GM18907 (cell line): ENCODE measurements at regions not wholly inside any gene's neighbourhood (a gene's known extent, or its start where the extent isn't known, plus 50 kb on each side); places are given as distances from the start of the nearest gene placed in this dataset.
A peak's percentile ranks its signal among the peaks of the same experiment; 100 is the strongest.

Experiments
- ATAC-seq: cut with Tn5 transposase; IDR thresholded peaks from one replicate; pipeline ENCODE4 v1.9.1; 2021; ENCODE audit warnings: mild to moderate bottlenecking, moderate library complexity; ENCODE audit not compliant: unreplicated experiment

DNA sequence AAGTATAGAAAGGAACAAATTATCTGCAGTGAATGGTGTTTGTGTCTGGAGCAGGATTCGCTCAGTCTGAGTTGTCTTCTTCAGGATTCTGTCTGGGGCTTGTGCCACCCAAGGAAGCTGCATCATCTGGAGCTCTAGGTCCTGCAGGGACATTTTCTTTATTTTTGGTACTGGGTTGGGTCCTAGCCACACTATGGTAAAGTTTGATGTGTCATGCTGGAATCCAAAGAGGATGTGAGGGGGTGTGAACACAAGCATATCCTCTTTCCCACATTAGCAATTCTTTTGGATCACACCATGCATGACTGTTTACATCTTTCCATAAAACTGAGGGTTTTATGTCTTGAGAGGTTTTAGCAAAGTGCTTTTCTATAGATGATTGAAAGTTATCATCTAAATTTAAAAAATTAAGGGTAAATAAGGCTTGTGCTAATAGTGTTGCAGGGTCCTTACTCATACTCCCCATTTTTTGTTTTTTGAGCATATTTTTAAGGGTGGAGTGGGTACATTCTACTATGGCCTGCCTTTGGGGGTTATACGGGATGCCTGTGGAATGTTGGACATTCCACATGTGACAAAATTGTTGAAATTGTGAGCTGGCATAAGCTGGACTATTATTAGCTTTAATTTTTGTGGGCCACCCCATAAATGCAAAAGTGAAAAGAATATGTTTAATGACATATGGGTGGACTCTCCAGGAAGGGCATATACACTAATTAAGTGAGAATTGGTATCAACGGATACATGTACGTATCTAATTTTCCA, 152.0 kb upstream of the HMCN1 start:
- ATAC-seq: no peak

DNA sequence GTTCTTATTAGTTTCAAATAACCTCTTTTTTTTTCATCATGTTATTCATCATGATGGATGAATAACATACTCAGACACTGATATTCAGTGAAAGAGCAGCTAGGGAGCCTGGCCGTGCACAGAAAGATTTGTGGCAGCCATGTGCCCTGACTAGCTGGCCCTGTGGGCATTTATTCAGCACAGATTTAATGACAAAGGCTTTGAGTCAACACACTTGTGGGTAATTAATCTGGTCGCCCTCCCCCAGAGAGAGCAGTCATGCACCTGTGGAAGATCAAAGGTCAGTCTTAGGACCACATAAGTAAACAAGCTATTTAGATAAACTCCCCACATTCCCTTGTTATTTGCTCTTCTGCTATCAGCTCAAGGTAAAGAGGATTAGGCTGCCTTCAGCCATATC, 153.2 kb upstream of the HMCN1 start:
- ATAC-seq: no peak

DNA sequence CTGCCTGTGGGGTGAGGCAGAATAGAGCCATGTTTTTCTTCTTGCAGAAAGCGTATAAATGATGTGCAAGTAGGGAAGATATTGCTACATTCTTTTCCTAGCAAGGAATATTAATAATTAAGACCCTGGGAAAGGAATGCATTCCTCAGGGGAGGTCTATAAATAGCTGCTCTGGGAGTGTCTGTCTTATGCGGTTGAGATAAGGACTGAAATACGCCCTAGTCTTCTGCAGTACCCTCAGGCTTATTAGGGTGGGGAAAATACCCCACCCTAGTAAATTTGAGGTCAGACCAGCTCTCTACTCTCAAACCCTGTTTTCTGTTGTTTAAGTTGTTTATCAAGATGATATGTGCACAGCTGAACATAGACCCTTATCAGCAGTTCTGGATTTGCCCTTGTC, 155.9 kb upstream of the HMCN1 start:
- ATAC-seq: no peak

DNA sequence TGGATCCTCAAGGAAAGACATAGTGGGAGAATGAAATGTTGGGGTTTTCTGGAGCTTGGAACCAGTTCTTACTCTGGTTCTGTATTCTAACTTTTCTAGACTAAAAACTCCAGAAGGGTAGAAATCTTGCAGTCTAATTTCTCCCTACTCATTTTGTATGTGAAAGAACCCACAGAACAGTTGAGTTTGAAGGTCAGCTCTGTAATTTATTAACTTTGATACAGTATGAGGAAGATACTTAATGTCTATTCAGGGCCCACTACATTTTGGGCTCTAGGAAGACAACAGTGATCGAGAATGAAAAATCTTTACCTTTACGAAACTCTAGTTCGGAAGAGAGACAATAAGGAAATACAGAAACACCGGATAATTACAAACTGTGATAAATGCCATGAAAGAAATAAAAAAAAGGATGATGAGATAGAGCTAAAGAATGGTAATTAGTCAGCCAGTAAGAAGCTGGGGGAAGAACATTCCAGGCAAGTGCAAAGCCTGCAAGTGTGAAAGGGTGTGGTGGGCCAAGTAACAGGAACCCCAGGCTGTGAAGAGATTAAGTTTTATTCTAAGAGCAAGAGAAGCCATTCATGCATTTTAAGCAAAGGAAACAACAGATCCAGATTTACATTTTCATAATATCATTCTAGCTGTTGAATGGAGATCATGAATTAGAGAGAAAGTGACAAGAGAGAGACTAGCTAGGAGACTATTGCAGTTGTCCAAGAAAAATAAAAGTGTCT, 159.9 kb upstream of the HMCN1 start:
- ATAC-seq: no peak

DNA sequence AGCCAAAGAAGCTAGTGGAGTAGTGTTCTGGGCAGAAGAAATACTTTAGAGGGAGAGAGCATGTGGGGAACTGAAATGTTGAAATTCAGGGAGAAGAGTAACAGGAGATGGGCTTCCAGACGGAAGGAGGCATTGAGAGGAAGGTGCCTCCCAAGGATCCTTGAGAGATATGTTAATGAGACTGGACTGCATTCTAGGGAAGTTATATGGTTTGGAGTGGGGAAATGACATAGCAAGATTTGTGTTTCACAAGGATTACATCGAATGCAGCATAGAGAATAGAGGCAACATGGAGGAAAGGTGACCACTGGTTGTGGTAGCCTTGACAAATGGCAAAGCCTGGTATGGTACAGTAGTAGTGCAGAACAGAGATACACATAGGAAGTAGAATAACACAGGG, 160.5 kb upstream of the HMCN1 start:
- ATAC-seq: no peak

DNA sequence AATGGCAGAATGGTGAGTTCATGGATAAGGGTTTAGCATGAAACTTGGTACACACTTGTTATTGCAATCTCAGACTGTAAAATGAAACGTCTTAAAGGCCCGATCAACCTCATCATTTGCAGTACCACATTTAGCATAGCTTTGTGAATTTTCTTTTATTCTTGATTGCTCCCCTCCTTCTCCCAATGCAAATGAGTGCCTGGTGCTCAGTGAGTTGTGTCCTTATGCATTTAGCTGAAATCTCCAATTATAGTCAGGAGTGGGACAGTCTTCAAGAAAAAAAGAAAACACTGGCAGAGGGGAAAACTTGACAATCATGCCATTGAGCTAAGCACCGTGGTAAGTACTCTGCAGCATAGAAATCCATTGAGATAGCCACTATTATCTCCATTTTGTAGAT, 161.0 kb upstream of the HMCN1 start:
- no peak for ATAC-seq

DNA sequence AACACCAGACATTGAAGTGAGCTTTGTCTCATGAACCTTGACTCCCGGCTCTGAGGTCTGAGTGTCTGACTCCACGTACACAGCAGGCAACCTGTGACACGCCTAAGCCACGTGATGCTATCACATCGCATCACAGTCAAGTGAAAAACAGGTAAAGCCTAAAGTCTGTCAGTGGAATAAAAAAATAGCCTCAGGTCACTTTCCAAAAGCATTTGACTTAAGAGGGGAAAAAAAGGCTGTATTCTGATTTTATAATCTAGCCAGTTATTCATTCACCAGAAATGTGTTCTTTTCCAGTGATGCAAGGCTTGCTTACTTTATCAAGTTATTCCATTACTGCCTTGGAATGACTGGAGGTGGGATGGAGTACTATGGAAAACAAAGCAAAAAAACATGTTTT, 163.2 kb upstream of the HMCN1 start:
- no peak for ATAC-seq

DNA sequence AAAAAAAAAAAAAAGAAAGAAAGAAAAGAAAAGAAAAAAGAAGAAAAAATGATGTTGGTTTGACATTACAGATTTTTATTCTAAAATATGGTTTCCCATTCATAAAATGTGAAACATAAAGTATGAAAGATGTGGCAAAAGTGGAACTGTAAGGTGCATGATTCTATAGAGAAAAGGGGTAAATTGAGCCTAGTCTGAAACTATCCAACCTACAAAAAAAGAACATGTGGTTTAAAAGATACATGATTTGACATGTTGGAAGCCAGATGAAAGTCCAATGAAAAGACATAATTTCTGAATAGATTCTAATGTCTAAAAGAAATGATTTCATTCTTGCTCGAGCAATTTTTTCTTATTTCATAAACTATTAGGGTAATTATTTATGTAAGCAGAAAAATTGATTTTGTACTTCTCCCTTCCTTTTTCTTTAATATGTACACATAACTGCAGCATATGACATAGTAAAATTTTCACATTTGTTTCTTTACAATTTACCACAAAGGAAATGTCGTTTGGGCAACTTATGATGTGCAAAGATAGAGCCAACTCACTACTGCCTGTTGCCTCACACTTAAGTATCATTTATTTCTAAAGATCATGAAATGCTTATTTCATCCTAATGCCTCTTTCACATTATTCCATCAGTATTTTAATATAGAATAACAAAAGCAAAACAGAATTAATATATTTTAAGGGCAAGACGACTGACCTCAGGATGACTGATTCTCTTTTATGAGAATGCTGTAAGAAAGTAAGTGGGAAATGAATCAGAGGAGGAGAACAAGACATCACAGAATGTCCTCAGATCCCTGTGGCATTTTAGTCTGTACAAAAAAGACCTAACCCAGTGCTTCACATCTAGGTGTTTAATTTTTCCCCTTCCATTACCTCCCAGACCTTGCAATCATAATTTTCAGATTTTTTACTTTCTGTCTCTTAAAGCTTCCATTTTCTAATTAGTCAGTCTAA, 165.8 kb upstream of the HMCN1 start:
- ATAC-seq: no peak

DNA sequence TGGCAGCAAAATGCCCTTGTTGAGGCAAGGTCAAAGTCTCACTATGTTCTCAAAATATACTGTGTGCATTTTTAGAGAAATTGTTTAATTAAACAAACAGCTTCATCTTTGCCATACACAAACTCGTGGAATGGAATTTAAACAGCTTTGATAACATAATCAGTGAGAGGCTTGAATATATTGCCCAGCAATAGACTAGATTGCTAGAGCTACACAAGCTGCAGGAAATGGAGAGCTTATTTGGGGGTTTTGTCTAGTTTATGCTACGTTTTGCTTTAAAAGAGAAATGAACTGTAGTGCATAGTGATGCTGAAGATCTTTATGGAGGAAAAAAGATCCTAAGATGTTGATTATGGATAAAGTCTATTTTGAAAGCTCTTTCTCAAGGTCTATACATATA, 166.8 kb upstream of the HMCN1 start:
- no peak for ATAC-seq

DNA sequence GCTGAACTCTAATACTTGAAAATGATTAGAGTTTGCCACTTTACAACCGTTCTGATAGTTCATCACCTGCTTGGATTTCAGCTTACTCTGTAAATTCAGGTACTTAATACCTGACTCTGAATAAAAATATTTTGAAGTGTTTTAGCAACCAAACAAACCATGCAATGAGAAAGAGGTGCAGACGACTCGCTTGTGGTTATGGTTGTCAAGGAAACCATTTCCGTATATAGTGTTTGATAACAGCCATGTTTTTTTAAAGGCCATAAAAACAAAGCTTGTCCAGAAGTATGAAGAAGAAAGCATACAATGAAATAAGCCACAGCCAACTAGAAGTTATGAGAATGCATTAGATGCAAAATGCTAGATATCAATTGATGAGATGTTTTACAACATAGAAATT, 167.2 kb upstream of the HMCN1 start:
- peak; percentile 63 for ATAC-seq

DNA sequence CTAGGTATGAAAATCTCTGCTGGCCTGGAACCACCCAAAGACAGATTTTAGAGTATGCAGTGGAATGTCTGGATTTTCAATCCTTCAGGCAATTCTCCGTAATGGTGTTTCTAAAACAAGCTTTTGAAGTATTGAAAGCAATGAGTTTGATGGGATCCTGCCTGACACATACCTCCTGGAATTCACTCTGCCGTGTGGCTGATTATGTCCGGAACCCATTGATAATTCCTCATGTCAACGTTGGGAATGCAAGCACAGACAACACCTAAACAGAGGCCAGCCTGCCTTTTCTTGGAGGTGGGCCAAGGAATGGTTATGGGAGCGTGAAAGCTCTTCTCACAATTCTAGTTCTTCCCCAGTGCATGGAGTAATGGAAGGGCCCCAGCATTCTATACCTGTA, 168.9 kb upstream of the HMCN1 start:
- ATAC-seq: no peak

DNA sequence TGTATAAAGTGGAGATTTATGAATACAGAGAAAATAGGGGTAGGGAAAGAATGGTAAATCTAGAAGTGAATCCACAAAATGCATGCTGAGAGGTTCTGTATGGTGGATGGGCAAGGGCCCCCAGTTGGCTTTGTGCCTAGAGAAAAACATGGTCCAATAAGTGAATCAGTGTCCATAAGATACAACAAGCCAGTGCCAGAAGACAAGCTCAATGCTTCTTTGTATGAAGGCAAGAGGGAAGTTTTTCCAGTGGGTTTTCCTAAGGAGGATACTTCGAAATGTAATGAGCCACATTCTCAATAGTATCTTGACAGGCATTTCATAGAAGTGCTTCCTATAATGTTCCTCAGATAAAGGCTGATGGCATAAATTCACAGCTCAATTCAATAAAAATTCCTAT, 169.4 kb upstream of the HMCN1 start:
- no peak for ATAC-seq

DNA sequence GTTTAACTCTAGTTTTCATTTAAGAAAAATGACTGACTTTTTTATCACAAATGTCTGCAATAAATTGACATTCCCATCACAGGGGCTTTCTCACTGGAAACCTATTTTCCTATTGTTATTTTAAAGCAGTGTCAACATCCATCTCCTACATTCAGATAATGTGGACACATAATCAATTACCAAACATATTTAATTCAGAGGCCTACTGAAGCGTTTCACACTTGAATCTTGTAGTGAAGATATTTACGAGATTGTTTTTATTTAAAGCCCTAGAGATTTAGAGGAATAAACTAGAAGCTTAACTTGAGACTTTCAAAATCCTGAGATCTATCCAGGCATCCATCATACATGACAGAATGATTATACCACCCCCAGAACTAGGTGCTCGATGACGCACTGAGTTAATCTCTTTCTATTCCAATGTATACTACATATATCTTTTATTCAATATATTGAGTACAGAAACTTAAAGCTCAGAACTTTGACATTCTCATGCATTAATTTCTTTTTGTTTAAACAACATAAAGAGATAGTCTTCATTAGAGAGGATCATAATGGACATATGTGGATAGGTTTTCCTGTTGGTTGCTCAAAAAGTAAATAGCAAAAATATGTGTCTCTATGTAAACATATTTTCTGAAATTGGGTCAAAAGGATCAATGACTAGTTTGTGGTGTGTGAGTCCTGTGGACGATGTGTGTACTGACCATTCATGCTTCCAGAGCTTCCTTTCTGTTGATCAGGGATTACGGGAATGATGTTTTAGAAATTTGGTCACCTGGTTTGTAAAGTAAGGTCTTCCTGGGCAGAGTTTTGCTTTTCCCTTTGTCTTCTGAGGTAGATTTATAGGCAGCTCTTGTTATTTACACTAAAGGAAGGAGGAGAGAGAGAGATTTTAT, 171.5 kb upstream of the HMCN1 start:
- ATAC-seq: no peak

DNA sequence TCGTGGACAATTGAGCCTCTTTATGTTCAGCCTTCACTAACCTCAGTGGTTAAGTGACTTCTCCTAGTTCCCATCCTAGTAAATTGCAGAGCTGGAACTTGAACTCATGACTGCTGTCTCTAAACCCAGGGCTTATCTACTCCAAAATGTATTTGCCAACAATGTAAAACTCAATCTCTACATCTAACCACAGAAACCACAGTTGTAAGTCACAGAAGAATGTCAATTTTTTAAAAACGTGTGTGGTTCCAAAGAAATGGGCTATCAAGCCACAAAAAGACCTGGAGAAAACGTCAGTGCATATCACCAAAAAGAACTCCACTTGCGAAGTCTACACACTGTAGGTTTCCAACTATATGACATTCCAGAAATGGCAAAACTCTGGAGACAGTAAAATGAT, 172.6 kb upstream of the HMCN1 start:
- ATAC-seq: no peak

DNA sequence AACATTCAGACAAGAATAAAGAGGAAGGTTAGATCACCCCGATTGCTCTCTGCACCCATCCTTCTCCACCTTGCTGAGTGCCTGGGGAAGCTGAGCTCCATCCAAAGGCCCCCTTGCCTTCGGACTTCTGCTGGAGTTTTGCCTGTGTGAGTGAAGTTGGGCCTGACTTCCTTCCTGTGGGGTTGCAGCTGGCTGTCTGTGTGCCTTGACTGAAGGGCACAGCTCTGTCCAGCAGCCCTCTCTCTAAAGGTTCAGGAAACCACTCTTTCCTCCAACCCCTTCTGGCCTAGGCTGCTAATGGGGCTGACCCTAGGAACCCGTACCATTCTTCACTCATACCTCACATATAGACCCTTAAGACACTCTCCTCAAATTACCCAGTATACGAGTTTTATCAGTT, 173.4 kb upstream of the HMCN1 start:
- no peak for ATAC-seq

DNA sequence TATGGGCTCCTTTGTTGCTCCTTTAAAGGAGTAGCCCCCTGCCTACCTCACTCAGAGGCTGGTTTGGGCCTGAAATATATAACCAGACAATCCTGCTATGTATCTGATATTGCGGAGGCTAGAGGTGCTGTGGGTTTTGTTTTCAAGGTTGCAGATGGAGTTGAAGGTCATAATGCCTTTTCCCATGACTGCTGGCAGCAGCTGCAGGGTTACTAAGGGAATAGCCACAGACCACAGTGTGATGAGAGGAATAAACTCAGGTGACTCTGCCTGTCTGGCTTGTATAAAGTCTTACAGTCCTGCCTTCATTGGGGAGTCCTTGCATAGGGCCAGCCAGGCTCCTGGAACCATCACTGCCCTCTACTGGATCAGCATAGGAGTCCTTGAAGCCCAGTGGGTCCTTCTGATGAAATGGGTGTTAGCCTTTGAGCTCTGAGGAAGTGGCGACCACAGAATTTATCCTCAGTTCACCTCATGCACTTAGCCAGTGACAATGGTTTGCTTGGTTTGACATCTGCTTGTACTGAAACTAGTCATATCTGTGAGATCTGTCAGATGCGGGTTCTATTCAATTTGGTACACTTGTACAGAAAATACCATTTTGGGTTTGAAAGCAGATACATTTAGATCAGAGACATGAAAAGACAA, 174.4 kb upstream of the HMCN1 start:
- ATAC-seq: peak; percentile 98

DNA sequence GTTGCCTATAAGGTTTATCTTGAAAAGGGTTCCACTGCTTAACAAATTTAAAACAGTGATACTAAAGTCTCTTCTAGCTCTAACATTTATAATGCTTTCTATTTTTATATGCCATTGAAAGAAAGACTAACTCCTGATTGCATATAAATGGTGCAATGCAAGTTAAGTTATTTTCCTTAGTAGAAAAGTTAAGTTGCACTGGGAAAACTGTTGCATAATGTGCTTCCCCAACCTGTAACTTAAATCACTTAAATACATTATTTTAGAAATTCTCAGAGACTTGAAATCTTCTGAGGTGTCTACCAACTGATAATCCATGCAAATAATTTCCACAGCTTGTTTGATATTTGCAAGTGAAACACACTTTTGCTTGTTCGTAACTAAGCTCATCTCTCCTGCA, 175.0 kb upstream of the HMCN1 start:
- no peak for ATAC-seq

DNA sequence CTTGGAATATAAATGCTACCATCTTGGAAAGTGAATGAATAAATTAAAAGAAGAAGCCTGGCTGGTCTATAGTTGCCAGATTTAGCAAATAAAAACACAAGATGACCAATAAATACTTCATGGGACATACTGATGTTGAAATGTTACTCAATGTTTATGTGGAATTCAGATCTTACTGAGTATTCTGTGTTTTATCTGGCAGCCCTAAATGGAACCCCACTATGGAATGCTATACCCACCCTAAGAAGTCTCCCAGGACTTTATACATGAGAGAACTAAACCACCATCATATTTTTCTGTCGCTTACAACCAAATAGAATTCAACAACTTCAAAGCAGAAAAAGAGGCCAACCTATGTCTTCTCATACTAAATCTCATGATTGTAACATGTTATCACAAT, 177.6 kb upstream of the HMCN1 start:
- no peak for ATAC-seq

DNA sequence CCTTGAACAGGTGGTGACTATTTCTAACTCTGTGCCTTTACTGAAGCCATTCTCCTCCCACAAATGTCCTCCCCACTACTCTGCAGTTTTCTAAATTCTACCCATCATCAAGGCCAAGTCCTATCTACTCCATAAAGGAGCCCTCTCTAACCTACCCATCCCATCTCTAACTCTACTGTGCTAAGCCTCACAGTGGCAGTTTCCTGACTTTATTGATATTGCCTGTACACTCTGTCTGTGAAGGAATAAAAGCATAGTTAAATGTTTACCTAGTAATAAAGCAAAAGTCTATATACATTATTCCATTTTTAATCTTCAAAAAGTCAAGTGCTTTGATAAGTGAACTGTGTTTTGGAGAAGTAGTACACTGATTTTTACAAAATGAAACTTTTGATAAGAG, 178.4 kb upstream of the HMCN1 start:
- ATAC-seq: no peak

DNA sequence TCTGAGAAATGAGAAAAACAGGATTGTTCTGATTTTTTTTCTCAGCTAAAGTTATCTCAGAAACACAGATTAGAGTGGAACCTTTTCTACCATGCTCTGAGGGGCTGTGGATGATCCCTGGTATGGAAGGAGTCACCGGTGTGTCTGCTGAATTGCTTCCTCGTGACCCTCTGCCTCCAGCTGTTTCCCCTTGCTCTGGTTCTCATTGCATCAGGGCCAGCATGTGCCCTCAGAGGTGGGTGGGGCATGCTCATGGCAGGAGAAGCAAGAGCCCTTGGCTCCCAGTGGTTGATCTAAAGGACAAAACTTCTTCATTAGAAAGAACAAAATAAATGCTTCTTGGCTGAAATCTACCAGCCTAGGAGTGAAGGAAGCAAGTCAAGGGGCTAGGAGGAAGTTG, 183.2 kb upstream of the HMCN1 start:
- no peak for ATAC-seq
